ENCODE measurements at regions not wholly inside any gene's neighbourhood (a gene's known extent, or its start where the extent isn't known, plus 50 kb on each side); places are given as distances from the start of the nearest gene placed in this dataset.

- Histone ChIP-seq H3K56ac (ENCODE audit: low read length) (no peak overlapping the region), H3K23ac (ENCODE audit: low read length) (no peak overlapping the region), H4K8ac (ENCODE audit: low read depth, low read length) (no peak overlapping the region), H3K79me2 (ENCODE audit: control insufficient read depth, insufficient read depth, low read length) (no peaks in the 10 kb centered on the region), H3K36me3 (ENCODE audit: control insufficient read depth, insufficient read depth, low read length) (no peaks in the 10 kb centered on the region), H2BK5ac (ENCODE audit: low read length) (no peak overlapping the region), H3K4me2 (ENCODE audit: low read length) (no peak overlapping the region), H3K4ac (ENCODE audit: low read depth, low read length) (no peak overlapping the region), H2BK120ac (ENCODE audit: low read depth, low read length) (no peak overlapping the region), H3K4me3 (ENCODE audit: low read length) (no peak overlapping the region), H3K27ac (ENCODE audit: low read depth, low read length) (no peak overlapping the region), H3K4me1 (ENCODE audit: control insufficient read depth, low read depth, low read length) (no peaks in the 10 kb centered on the region), H3K79me1 (ENCODE audit: low read length) (no peaks in the 10 kb centered on the region), H2AK5ac (ENCODE audit: low read length) (no peak overlapping the region), H4K5ac (ENCODE audit: low read length) (no peak overlapping the region), H2BK15ac (replicated peaks; ENCODE audit: low read depth) (no peak overlapping the region), H3K27me3 (ENCODE audit: insufficient read depth, low read length, poor library complexity) (no peaks in the 10 kb centered on the region), H3K9ac (ENCODE audit: low read length) (no peak overlapping the region), H3K18ac (ENCODE audit: low read length) (no peak overlapping the region)
- DNase-seq = no peak
- no CpG with 5 or more reads among the region's 2 CpGs for WGBS (ENCODE audit: extremely low coverage, insufficient coverage, low lambda C conversion rate)
These were observed 138.5 kb downstream of the NXPE2 start for GRCh38 chr11:114816791-114817190.

DNA sequence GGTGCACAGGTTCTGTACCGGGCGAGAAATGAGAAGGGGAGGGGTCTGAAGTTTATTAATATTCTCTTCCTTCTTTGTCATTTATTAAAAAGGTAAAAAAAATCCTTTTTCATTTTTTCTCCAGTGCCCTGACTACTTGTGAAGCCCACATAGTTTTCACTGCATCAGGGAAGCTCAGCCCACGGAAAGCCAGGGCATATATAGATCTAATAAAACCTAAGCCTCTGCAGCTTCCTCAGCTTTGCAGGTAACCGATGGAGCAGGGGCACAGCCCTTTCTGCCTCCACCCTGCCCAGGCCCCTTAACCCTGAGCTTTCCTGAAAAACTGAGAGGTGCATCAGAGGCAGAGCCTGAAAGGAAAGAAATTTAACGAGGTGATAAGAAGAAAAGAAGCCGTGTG is 140.1 kb downstream of the NXPE2 start:
- WGBS (ENCODE audit: extremely low coverage, insufficient coverage, low lambda C conversion rate) = no CpG with 5 or more reads among the region's 6 CpGs
- no peak overlapping the region for H2BK5ac ChIP-seq (ENCODE audit: low read length)
- H2AK5ac ChIP-seq (ENCODE audit: low read length) = no peak overlapping the region
- no peaks in the 10 kb centered on the region for H3K27me3 ChIP-seq (ENCODE audit: insufficient read depth, low read length, poor library complexity)
- H3K4me3 ChIP-seq (ENCODE audit: low read length) = no peak overlapping the region
- no peak overlapping the region for H4K5ac ChIP-seq (ENCODE audit: low read length)
- H3K18ac ChIP-seq (ENCODE audit: low read length) = no peak overlapping the region
- H3K79me2 ChIP-seq (ENCODE audit: control insufficient read depth, insufficient read depth, low read length) = no peaks in the 10 kb centered on the region
- no peak overlapping the region for H3K23ac ChIP-seq (ENCODE audit: low read length)
- H3K79me1 ChIP-seq (ENCODE audit: low read length) = no peaks in the 10 kb centered on the region
- no peak overlapping the region for H3K27ac ChIP-seq (ENCODE audit: low read depth, low read length)
- no peak overlapping the region for H3K4me2 ChIP-seq (ENCODE audit: low read length)
- H2BK120ac ChIP-seq (ENCODE audit: low read depth, low read length) = no peak overlapping the region
- H3K36me3 ChIP-seq (ENCODE audit: control insufficient read depth, insufficient read depth, low read length) = no peaks in the 10 kb centered on the region
- no peak overlapping the region for H4K8ac ChIP-seq (ENCODE audit: low read depth, low read length)
- H3K4ac ChIP-seq (ENCODE audit: low read depth, low read length) = no peak overlapping the region
- H3K56ac ChIP-seq (ENCODE audit: low read length) = no peak overlapping the region
- no peak for DNase-seq
- no peaks in the 10 kb centered on the region for H3K4me1 ChIP-seq (ENCODE audit: control insufficient read depth, low read depth, low read length)
- H3K9ac ChIP-seq (ENCODE audit: low read length) = no peak overlapping the region
- no peak overlapping the region for H2BK15ac ChIP-seq (replicated peaks; ENCODE audit: low read depth)

- H3K9ac ChIP-seq (ENCODE audit: low read length) = no peak overlapping the region
- no peak overlapping the region for H3K23ac ChIP-seq (ENCODE audit: low read length)
- no peak overlapping the region for H3K27ac ChIP-seq (ENCODE audit: low read depth, low read length)
- no peak overlapping the region for H3K4me2 ChIP-seq (ENCODE audit: low read length)
- H4K8ac ChIP-seq (ENCODE audit: low read depth, low read length) = no peak overlapping the region
- no peaks in the 10 kb centered on the region for H3K36me3 ChIP-seq (ENCODE audit: control insufficient read depth, insufficient read depth, low read length)
- H2AK5ac ChIP-seq (ENCODE audit: low read length) = no peak overlapping the region
- H2BK15ac ChIP-seq (replicated peaks; ENCODE audit: low read depth) = no peak overlapping the region
- no peak overlapping the region for H3K4me3 ChIP-seq (ENCODE audit: low read length)
- no peak overlapping the region for H3K4ac ChIP-seq (ENCODE audit: low read depth, low read length)
- no peaks in the 10 kb centered on the region for H3K27me3 ChIP-seq (ENCODE audit: insufficient read depth, low read length, poor library complexity)
- no peaks in the 10 kb centered on the region for H3K79me2 ChIP-seq (ENCODE audit: control insufficient read depth, insufficient read depth, low read length)
- no peaks in the 10 kb centered on the region for H3K4me1 ChIP-seq (ENCODE audit: control insufficient read depth, low read depth, low read length)
- WGBS (ENCODE audit: extremely low coverage, insufficient coverage, low lambda C conversion rate) = no CpG with 5 or more reads among the region's 4 CpGs
- no peak for DNase-seq
- no peak overlapping the region for H4K5ac ChIP-seq (ENCODE audit: low read length)
- H3K79me1 ChIP-seq (ENCODE audit: low read length) = no peaks in the 10 kb centered on the region
- H2BK120ac ChIP-seq (ENCODE audit: low read depth, low read length) = no peak overlapping the region
- no peak overlapping the region for H3K18ac ChIP-seq (ENCODE audit: low read length)
- H3K56ac ChIP-seq (ENCODE audit: low read length) = no peak overlapping the region
- H2BK5ac ChIP-seq (ENCODE audit: low read length) = no peak overlapping the region
These were observed 140.7 kb downstream of the NXPE2 start for GRCh38 chr11:114819028-114819427.

GRCh38 chr11:114820621-114821020 is 142.3 kb downstream of the NXPE2 start:
- Histone ChIP-seq H4K5ac (ENCODE audit: low read length) (no peak overlapping the region), H2BK5ac (ENCODE audit: low read length) (no peak overlapping the region), H3K79me1 (ENCODE audit: low read length) (no peaks in the 10 kb centered on the region), H3K9ac (ENCODE audit: low read length) (no peak overlapping the region), H3K4me1 (ENCODE audit: control insufficient read depth, low read depth, low read length) (no peaks in the 10 kb centered on the region), H3K36me3 (ENCODE audit: control insufficient read depth, insufficient read depth, low read length) (no peaks in the 10 kb centered on the region), H3K27ac (ENCODE audit: low read depth, low read length) (no peak overlapping the region), H2BK120ac (ENCODE audit: low read depth, low read length) (no peak overlapping the region), H2BK15ac (replicated peaks; ENCODE audit: low read depth) (no peak overlapping the region), H2AK5ac (ENCODE audit: low read length) (no peak overlapping the region), H3K27me3 (ENCODE audit: insufficient read depth, low read length, poor library complexity) (no peaks in the 10 kb centered on the region), H3K4me2 (ENCODE audit: low read length) (no peak overlapping the region), H3K18ac (ENCODE audit: low read length) (no peak overlapping the region), H3K79me2 (ENCODE audit: control insufficient read depth, insufficient read depth, low read length) (no peaks in the 10 kb centered on the region), H3K56ac (ENCODE audit: low read length) (no peak overlapping the region), H4K8ac (ENCODE audit: low read depth, low read length) (no peak overlapping the region), H3K23ac (ENCODE audit: low read length) (no peak overlapping the region), H3K4me3 (ENCODE audit: low read length) (no peak overlapping the region), H3K4ac (ENCODE audit: low read depth, low read length) (no peak overlapping the region)
- DNase-seq = no peak
- WGBS (ENCODE audit: extremely low coverage, insufficient coverage, low lambda C conversion rate) = no CpG with 5 or more reads among the region's 5 CpGs

DNA sequence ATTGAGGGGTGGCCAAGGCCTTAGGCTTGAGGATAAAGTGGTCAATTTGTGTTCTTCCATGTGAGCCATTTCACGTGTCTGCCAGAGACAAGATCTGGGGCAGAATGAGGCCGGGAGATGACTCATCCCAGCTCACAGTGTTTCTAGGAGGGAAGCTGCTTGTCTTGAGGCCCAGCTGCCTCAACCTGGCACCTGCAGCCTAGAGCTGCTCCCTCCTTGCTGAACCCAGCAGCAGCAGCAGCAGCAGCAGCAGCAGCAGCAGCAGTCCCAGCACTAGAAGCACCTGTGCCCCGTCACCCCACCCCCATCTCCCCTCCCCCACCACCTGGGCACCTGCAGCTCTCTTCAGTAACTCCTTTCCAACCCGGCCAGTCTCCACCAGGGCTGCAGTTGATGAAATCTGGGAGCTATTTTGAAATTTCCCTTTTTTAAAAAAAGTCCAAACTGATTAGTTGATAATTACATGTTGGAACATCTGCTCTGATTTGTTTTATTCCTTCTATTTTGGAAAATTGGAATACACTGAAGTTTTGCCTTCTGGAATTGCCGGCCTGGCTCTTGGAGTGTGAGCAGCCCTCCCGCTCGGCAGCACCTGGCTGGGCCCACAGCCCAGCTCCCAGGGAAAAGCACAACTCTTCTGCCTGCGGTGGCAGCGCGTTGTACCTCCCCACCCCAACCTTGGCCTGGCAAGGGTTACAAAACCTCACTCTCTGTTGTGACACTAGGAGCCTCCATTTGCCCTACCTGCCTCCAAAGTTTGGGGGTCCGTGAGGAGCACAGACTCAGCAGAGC is 143.5 kb downstream of the NXPE2 start:
- no peaks in the 10 kb centered on the region for H3K79me1 ChIP-seq (ENCODE audit: low read length)
- DNase-seq = peak; percentile 64
- no peaks in the 10 kb centered on the region for H3K36me3 ChIP-seq (ENCODE audit: control insufficient read depth, insufficient read depth, low read length)
- H3K4me1 ChIP-seq (ENCODE audit: control insufficient read depth, low read depth, low read length) = no peaks in the 10 kb centered on the region
- no peak overlapping the region for H4K5ac ChIP-seq (ENCODE audit: low read length)
- H2BK5ac ChIP-seq (ENCODE audit: low read length) = no peak overlapping the region
- H3K56ac ChIP-seq (ENCODE audit: low read length) = no peak overlapping the region
- H3K9ac ChIP-seq (ENCODE audit: low read length) = no peak overlapping the region
- no peaks in the 10 kb centered on the region for H3K79me2 ChIP-seq (ENCODE audit: control insufficient read depth, insufficient read depth, low read length)
- H3K27me3 ChIP-seq (ENCODE audit: insufficient read depth, low read length, poor library complexity) = no peaks in the 10 kb centered on the region
- H2BK120ac ChIP-seq (ENCODE audit: low read depth, low read length) = no peak overlapping the region
- no CpG with 5 or more reads among the region's 11 CpGs for WGBS (ENCODE audit: extremely low coverage, insufficient coverage, low lambda C conversion rate)
- H3K23ac ChIP-seq (ENCODE audit: low read length) = no peak overlapping the region
- no peak overlapping the region for H2AK5ac ChIP-seq (ENCODE audit: low read length)
- H4K8ac ChIP-seq (ENCODE audit: low read depth, low read length) = no peak overlapping the region
- no peak overlapping the region for H3K27ac ChIP-seq (ENCODE audit: low read depth, low read length)
- no peak overlapping the region for H3K18ac ChIP-seq (ENCODE audit: low read length)
- no peak overlapping the region for H2BK15ac ChIP-seq (replicated peaks; ENCODE audit: low read depth)
- H3K4me3 ChIP-seq (ENCODE audit: low read length) = no peak overlapping the region
- H3K4ac ChIP-seq (ENCODE audit: low read depth, low read length) = no peak overlapping the region
- H3K4me2 ChIP-seq (ENCODE audit: low read length) = no peak overlapping the region

- no peaks in the 10 kb centered on the region for H3K79me1 ChIP-seq (ENCODE audit: low read length)
- H3K27ac ChIP-seq (ENCODE audit: low read depth, low read length) = no peak overlapping the region
- WGBS (ENCODE audit: extremely low coverage, insufficient coverage, low lambda C conversion rate) = no CpG with 5 or more reads among the region's 7 CpGs
- no peak overlapping the region for H3K4me3 ChIP-seq (ENCODE audit: low read length)
- no peak overlapping the region for H2BK5ac ChIP-seq (ENCODE audit: low read length)
- no peak overlapping the region for H4K8ac ChIP-seq (ENCODE audit: low read depth, low read length)
- no peak overlapping the region for H3K4ac ChIP-seq (ENCODE audit: low read depth, low read length)
- no peaks in the 10 kb centered on the region for H3K36me3 ChIP-seq (ENCODE audit: control insufficient read depth, insufficient read depth, low read length)
- no peak overlapping the region for H3K56ac ChIP-seq (ENCODE audit: low read length)
- DNase-seq = no peak
- H3K23ac ChIP-seq (ENCODE audit: low read length) = no peak overlapping the region
- H3K4me2 ChIP-seq (ENCODE audit: low read length) = no peak overlapping the region
- no peak overlapping the region for H2BK120ac ChIP-seq (ENCODE audit: low read depth, low read length)
- no peaks in the 10 kb centered on the region for H3K79me2 ChIP-seq (ENCODE audit: control insufficient read depth, insufficient read depth, low read length)
- H3K9ac ChIP-seq (ENCODE audit: low read length) = no peak overlapping the region
- no peak overlapping the region for H2BK15ac ChIP-seq (replicated peaks; ENCODE audit: low read depth)
- no peak overlapping the region for H3K18ac ChIP-seq (ENCODE audit: low read length)
- H4K5ac ChIP-seq (ENCODE audit: low read length) = no peak overlapping the region
- H2AK5ac ChIP-seq (ENCODE audit: low read length) = no peak overlapping the region
- H3K27me3 ChIP-seq (ENCODE audit: insufficient read depth, low read length, poor library complexity) = no peaks in the 10 kb centered on the region
- no peaks in the 10 kb centered on the region for H3K4me1 ChIP-seq (ENCODE audit: control insufficient read depth, low read depth, low read length)
These were observed 148.6 kb downstream of the NXPE2 start for GRCh38 chr11:114826910-114827442.
